ENCODE measurements at regions not wholly inside any gene's neighbourhood (a gene's known extent, or its start where the extent isn't known, plus 50 kb on each side); places are given as distances from the start of the nearest gene placed in this dataset.

DNA sequence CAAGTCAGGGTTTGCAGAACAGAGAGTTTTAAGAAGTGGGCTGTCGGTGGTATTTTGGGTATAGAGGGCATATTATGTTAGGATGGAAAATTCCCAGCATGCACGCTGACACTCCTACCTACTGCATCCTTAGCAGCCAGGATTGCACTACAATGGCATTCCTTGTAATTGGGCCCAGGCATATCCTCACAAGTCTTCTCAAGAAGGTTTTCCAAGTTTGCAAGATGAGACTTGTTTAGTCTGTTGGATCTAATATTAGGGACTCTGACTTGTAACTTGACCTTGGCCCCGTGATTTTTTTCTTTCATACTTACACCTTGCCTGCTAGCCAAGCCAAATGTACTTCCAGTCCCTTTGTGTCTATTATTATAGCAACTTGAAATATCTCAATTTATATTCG is 335.7 kb upstream of the HTR2A start:
- Histone ChIP-seq H3K4me1 (ENCODE audit: control insufficient read depth, insufficient read depth, low read length) (no peaks in the 10 kb centered on the region), H3K9me3 (ENCODE audit: control insufficient read depth in 2 of 2, low read length in 2 of 2) (peaks cover 0 to 5% of the 10 kb centered on the region in 2 donors), H3K4me3 (ENCODE audit: low read length in 2 of 2) (no peak overlapping the region), H3K36me3 (ENCODE audit: control insufficient read depth in 2 of 2, insufficient read depth in 2 of 2, low read length in 2 of 2) (no peaks in the 10 kb centered on the region), H3K27me3 (ENCODE audit: control insufficient read depth in 1 of 2, insufficient read depth in 2 of 2, low read length in 2 of 2) (no peaks in the 10 kb centered on the region), H3K9ac (ENCODE audit: low read length in 2 of 2) (no peak overlapping the region), H3K27ac (ENCODE audit: low read length) (no peak overlapping the region)

DNA sequence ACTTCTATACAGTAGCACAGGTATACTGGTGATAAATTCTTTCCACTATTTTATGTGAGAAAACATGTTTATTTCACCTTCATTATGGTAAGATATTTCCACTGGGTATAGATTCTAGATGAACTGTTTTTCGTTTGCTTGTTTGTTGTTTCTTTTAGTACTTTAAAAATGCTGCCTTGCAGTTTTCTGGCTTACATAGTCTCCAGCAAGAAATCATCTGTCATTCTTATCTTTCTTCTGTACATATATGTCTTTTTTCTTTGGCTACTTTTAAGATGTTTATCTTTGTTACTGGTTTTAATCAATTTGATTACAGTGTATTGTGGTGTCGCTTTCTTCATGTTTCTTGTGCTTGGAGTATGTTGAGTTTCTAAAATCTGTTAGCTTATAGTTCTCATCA is 333.3 kb upstream of the HTR2A start:
- no peaks in the 10 kb centered on the region for H3K36me3 ChIP-seq (ENCODE audit: control insufficient read depth in 2 of 2, insufficient read depth in 2 of 2, low read length in 2 of 2)
- H3K4me1 ChIP-seq (ENCODE audit: control insufficient read depth, insufficient read depth, low read length): no peaks in the 10 kb centered on the region
- H3K4me3 ChIP-seq (ENCODE audit: low read length in 2 of 2): no peak overlapping the region
- H3K27me3 ChIP-seq (ENCODE audit: control insufficient read depth in 1 of 2, insufficient read depth in 2 of 2, low read length in 2 of 2): no peaks in the 10 kb centered on the region
- H3K9me3 ChIP-seq (ENCODE audit: control insufficient read depth in 2 of 2, low read length in 2 of 2): peaks cover 0 to 2% of the 10 kb centered on the region in 2 donors
- H3K9ac ChIP-seq (ENCODE audit: low read length in 2 of 2): no peak overlapping the region
- H3K27ac ChIP-seq (ENCODE audit: low read length): no peak overlapping the region

DNA sequence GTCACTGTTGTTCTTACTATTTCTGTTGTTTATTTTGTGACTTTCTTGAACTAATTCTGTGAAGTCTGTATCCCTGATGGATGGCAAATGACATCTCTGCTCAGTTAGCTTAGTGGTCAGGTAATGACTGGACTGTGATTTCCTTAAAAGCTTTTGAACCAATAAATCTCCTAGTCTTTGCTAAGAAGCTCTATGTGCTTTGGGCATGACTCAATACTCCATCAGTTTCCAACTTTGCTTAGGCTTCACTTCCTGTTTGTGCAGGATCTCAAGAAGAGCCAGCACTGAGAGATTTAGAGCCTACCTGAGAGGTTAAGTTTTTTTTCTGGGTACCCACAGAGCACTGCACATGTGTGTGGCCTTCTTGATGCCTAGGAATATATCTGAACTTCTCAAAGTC is 329.7 kb upstream of the HTR2A start:
- no peak overlapping the region for H3K9ac ChIP-seq (ENCODE audit: low read length in 2 of 2)
- H3K27me3 ChIP-seq (ENCODE audit: control insufficient read depth in 1 of 2, insufficient read depth in 2 of 2, low read length in 2 of 2): no peaks in the 10 kb centered on the region
- no peaks in the 10 kb centered on the region for H3K4me1 ChIP-seq (ENCODE audit: control insufficient read depth, insufficient read depth, low read length)
- no peak overlapping the region for H3K27ac ChIP-seq (ENCODE audit: low read length)
- no peak overlapping the region for H3K4me3 ChIP-seq (ENCODE audit: low read length in 2 of 2)
- no peaks in the 10 kb centered on the region for H3K36me3 ChIP-seq (ENCODE audit: control insufficient read depth in 2 of 2, insufficient read depth in 2 of 2, low read length in 2 of 2)
- peaks cover 0 to 2% of the 10 kb centered on the region in 2 donors for H3K9me3 ChIP-seq (ENCODE audit: control insufficient read depth in 2 of 2, low read length in 2 of 2)

DNA sequence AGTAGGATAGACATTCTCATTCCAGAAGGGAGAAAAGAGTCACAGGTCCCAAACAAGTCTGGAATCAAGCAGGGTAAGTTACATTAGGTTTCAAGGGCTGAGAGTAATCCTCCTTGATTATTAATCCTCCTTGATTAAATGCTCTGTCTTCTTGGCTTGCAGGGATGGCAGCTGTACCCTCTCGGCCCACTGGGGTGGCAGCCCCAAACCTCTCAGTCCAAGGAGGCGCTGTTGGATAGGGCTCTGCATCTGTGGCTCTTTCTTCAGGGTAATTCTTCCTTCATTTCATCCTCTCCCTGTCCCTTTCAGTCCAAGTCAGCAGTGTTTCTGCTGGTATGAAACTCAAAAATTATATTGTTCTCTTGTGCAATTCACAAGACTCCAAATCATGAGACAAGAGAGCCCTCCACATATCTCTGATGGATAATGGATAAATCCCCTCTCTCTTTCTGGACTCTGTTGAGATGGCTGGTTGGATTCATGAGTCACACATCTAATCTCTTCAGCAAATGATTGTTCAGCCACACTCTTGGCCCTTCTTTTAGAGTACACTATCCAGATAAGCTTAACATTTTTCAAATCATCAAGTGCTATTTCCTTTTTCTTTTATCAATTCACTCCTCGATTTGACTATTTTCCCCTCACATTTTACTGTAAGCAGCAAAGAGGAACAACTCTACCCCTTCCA is 323.7 kb upstream of the HTR2A start:
- Histone ChIP-seq H3K9ac (ENCODE audit: low read length in 2 of 2) (no peak overlapping the region), H3K27ac (ENCODE audit: low read length) (no peak overlapping the region), H3K9me3 (ENCODE audit: control insufficient read depth in 2 of 2, low read length in 2 of 2) (no peaks in the 10 kb centered on the region), H3K27me3 (ENCODE audit: control insufficient read depth in 1 of 2, insufficient read depth in 2 of 2, low read length in 2 of 2) (no peaks in the 10 kb centered on the region), H3K4me1 (ENCODE audit: control insufficient read depth, insufficient read depth, low read length) (no peaks in the 10 kb centered on the region), H3K4me3 (ENCODE audit: low read length in 2 of 2) (no peak overlapping the region), H3K36me3 (ENCODE audit: control insufficient read depth in 2 of 2, insufficient read depth in 2 of 2, low read length in 2 of 2) (no peaks in the 10 kb centered on the region)

DNA sequence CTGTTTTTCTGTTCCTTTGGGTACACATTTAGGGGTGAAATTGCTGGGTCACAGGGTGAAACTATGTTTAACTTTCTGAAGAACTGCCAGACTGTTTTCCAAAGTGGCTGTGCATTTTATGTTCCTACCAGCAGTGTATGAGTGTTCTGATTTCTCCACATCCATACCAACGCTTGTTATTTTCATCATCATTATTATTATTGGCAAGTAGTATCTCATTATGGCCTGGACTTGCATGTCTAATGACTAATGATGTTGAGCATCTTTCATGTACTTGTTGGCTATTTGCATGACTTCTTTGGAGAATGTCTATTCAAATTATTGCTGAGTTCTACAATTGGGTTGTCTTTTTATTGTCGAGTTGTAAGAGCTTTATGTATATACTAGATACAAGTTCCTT is 321.8 kb upstream of the HTR2A start:
- H3K36me3 ChIP-seq (ENCODE audit: control insufficient read depth in 2 of 2, insufficient read depth in 2 of 2, low read length in 2 of 2): no peaks in the 10 kb centered on the region
- no peak overlapping the region for H3K4me3 ChIP-seq (ENCODE audit: low read length in 2 of 2)
- no peaks in the 10 kb centered on the region for H3K27me3 ChIP-seq (ENCODE audit: control insufficient read depth in 1 of 2, insufficient read depth in 2 of 2, low read length in 2 of 2)
- H3K4me1 ChIP-seq (ENCODE audit: control insufficient read depth, insufficient read depth, low read length): no peaks in the 10 kb centered on the region
- no peak overlapping the region for H3K27ac ChIP-seq (ENCODE audit: low read length)
- H3K9ac ChIP-seq (ENCODE audit: low read length in 2 of 2): no peak overlapping the region
- no peaks in the 10 kb centered on the region for H3K9me3 ChIP-seq (ENCODE audit: control insufficient read depth in 2 of 2, low read length in 2 of 2)

DNA sequence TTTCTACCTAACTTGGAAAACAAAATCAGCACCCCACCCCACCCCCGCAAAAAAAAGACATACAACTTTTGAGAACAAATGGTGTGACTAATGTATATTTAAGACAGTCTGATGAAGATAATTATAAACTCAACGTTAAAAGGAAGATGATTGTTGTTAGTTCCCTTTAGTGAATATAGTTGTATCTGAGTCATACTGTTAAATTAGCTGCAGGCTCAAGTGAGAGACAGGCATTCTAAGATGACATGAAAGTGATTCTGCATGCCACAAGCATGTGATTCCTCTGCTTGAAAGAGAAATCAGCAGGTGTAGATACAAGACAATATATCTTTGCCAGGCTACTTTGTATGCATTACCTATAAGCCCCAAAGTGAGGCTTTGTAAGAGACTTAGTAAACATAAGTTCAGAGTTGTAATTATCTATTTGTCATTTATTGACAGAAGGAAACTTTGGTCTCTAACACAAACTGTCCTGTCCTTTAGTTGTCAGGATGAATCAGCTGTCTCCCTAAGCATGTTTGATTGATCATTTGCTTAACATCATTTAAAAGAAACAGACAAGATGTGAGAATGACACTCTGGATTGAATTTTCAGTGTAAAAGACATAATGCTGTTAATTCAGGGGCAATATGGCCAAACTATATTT is 319.4 kb upstream of the HTR2A start:
- H3K27ac ChIP-seq (ENCODE audit: low read length): no peak overlapping the region
- H3K4me1 ChIP-seq (ENCODE audit: control insufficient read depth, insufficient read depth, low read length): no peaks in the 10 kb centered on the region
- no peaks in the 10 kb centered on the region for H3K9me3 ChIP-seq (ENCODE audit: control insufficient read depth in 2 of 2, low read length in 2 of 2)
- no peak overlapping the region for H3K9ac ChIP-seq (ENCODE audit: low read length in 2 of 2)
- H3K4me3 ChIP-seq (ENCODE audit: low read length in 2 of 2): no peak overlapping the region
- H3K27me3 ChIP-seq (ENCODE audit: control insufficient read depth in 1 of 2, insufficient read depth in 2 of 2, low read length in 2 of 2): no peaks in the 10 kb centered on the region
- H3K36me3 ChIP-seq (ENCODE audit: control insufficient read depth in 2 of 2, insufficient read depth in 2 of 2, low read length in 2 of 2): no peaks in the 10 kb centered on the region

DNA sequence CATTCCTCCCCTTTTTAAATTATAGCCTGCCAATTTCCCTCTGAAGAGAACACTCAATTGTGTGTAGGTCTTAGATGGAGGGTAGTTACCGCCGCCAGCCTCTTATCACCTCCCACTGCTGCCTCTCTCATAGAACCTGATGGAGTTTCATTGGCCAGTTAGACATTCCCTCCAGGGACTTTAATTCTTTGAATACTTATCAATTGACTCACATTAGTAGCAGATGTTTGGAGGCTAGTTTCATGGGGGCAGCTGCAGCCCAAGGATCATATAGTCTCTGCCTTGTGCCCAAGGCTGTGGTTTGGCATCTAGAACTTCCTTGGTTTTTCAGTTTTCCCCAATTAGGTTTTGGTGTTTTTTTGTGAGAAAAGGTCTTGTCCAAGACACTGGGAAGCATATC is 318.9 kb upstream of the HTR2A start:
- Histone ChIP-seq H3K27ac (ENCODE audit: low read length) (no peak overlapping the region), H3K9me3 (ENCODE audit: control insufficient read depth in 2 of 2, low read length in 2 of 2) (no peaks in the 10 kb centered on the region), H3K4me3 (ENCODE audit: low read length in 2 of 2) (no peak overlapping the region), H3K9ac (ENCODE audit: low read length in 2 of 2) (no peak overlapping the region), H3K27me3 (ENCODE audit: control insufficient read depth in 1 of 2, insufficient read depth in 2 of 2, low read length in 2 of 2) (no peaks in the 10 kb centered on the region), H3K36me3 (ENCODE audit: control insufficient read depth in 2 of 2, insufficient read depth in 2 of 2, low read length in 2 of 2) (no peaks in the 10 kb centered on the region), H3K4me1 (ENCODE audit: control insufficient read depth, insufficient read depth, low read length) (no peaks in the 10 kb centered on the region)

DNA sequence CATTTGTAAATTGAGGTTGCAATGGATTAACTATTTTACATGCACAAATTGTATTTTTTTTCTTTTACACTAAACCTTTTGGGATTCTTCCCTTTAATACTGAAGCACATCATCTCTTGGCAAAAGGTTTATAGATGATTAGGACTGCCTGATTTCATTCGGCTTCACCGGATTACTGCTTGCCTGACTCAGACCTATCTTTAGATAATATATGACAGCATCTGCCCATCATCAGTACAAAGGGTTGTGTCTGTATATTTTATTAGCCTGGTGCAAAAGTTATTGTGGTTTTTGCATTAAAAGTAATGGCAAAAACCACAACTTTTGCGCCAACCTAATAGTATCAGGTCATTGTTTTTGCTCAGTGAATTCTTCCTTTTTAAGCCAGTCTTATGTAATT is 316.2 kb upstream of the HTR2A start:
- H3K27me3 ChIP-seq (ENCODE audit: control insufficient read depth in 1 of 2, insufficient read depth in 2 of 2, low read length in 2 of 2): no peaks in the 10 kb centered on the region
- no peaks in the 10 kb centered on the region for H3K9me3 ChIP-seq (ENCODE audit: control insufficient read depth in 2 of 2, low read length in 2 of 2)
- no peak overlapping the region for H3K27ac ChIP-seq (ENCODE audit: low read length)
- H3K9ac ChIP-seq (ENCODE audit: low read length in 2 of 2): no peak overlapping the region
- H3K4me3 ChIP-seq (ENCODE audit: low read length in 2 of 2): no peak overlapping the region
- H3K36me3 ChIP-seq (ENCODE audit: control insufficient read depth in 2 of 2, insufficient read depth in 2 of 2, low read length in 2 of 2): no peaks in the 10 kb centered on the region
- no peaks in the 10 kb centered on the region for H3K4me1 ChIP-seq (ENCODE audit: control insufficient read depth, insufficient read depth, low read length)

DNA sequence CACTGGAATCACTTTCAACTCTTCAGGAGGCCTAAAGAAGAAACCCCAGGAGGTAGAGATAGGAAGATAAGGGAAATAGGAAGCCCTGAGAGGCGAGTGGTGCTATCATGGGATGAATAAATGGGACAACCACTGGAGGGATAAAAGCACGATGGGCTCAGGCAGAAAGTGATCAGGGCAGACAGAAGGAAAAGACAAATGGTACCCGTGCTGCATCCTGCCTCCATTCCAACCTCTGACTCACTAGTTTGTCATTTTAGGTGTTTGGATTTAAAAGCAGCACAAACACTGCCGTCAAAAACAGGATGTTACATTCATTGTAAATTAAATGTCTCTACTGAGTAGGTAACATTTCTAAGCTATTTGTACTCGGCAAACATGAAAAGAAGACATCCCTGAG is 314.3 kb upstream of the HTR2A start:
- Histone ChIP-seq H3K27me3 (ENCODE audit: control insufficient read depth in 1 of 2, insufficient read depth in 2 of 2, low read length in 2 of 2) (no peaks in the 10 kb centered on the region), H3K4me1 (ENCODE audit: control insufficient read depth, insufficient read depth, low read length) (no peaks in the 10 kb centered on the region), H3K9me3 (ENCODE audit: control insufficient read depth in 2 of 2, low read length in 2 of 2) (no peaks in the 10 kb centered on the region), H3K9ac (ENCODE audit: low read length in 2 of 2) (no peak overlapping the region), H3K36me3 (ENCODE audit: control insufficient read depth in 2 of 2, insufficient read depth in 2 of 2, low read length in 2 of 2) (no peaks in the 10 kb centered on the region), H3K27ac (ENCODE audit: low read length) (no peak overlapping the region), H3K4me3 (ENCODE audit: low read length in 2 of 2) (no peak overlapping the region)

DNA sequence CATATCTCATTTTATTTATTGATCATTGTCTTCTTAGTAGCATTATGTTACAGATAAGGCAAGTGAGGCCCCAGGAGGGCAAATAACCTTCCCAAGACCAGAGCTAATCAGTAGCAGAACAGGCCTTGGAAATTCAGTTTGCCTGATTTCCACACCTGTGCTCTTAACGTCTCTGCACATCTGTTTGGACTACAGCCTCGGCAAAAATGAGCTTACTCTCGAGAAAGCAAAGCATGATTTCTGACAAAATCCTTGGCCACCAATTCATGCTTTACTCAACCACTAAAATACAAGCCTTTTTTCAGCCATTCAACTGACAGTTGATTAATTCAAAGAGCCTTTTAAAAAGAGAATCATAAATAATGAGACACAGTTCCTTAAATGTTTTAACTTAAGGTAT is 309.3 kb upstream of the HTR2A start:
- no peaks in the 10 kb centered on the region for H3K27me3 ChIP-seq (ENCODE audit: control insufficient read depth in 1 of 2, insufficient read depth in 2 of 2, low read length in 2 of 2)
- H3K4me1 ChIP-seq (ENCODE audit: control insufficient read depth, insufficient read depth, low read length): no peaks in the 10 kb centered on the region
- no peak overlapping the region for H3K27ac ChIP-seq (ENCODE audit: low read length)
- no peaks in the 10 kb centered on the region for H3K9me3 ChIP-seq (ENCODE audit: control insufficient read depth in 2 of 2, low read length in 2 of 2)
- no peak overlapping the region for H3K9ac ChIP-seq (ENCODE audit: low read length in 2 of 2)
- no peaks in the 10 kb centered on the region for H3K36me3 ChIP-seq (ENCODE audit: control insufficient read depth in 2 of 2, insufficient read depth in 2 of 2, low read length in 2 of 2)
- H3K4me3 ChIP-seq (ENCODE audit: low read length in 2 of 2): no peak overlapping the region

DNA sequence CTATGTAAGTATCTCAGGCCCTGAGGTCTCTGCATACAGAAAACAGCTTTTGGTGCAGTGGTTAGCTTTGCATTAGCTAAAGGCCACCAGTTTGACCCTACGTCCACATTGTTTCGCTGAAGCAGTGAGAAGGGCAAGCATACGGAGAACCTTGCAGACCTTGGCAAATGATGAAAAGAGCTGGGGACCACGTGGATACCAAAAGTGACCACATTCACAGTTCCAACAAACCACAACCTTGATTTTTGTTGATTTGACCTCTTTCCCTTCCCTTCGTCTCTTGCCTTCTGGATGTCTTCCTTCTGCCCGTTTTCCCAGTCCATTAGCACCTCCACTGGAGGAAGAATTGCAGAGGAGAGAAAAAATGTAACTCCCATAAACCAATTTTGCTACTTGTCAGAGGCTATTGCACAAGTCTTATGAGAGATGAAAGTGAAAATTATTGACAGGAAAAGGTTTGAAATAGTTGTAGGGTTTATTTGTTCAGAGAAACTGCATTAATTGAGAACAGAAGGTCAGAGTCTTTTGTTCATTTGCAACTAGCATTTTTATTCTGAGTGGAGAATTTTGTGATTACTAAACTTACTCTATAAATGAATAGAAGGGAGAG is 293.9 kb upstream of the HTR2A start:
- Histone ChIP-seq H3K4me3 (ENCODE audit: low read length in 2 of 2) (no peak overlapping the region), H3K27me3 (ENCODE audit: control insufficient read depth in 1 of 2, insufficient read depth in 2 of 2, low read length in 2 of 2) (no peaks in the 10 kb centered on the region), H3K4me1 (ENCODE audit: control insufficient read depth, insufficient read depth, low read length) (no peaks in the 10 kb centered on the region), H3K9ac (ENCODE audit: low read length in 2 of 2) (no peak overlapping the region), H3K27ac (ENCODE audit: low read length) (no peak overlapping the region), H3K9me3 (ENCODE audit: control insufficient read depth in 2 of 2, low read length in 2 of 2) (no peaks in the 10 kb centered on the region), H3K36me3 (ENCODE audit: control insufficient read depth in 2 of 2, insufficient read depth in 2 of 2, low read length in 2 of 2) (no peaks in the 10 kb centered on the region)
